B cell (primary cell): ENCODE measurements at regions not wholly inside any gene's neighbourhood (a gene's known extent, or its start where the extent isn't known, plus 50 kb on each side); places are given as distances from the start of the nearest gene placed in this dataset.
"Not testable (repeated sequence)": the region's sequence is repeated elsewhere in the genome, so short reads cannot be mapped to it uniquely, and the experiment has no call there.

ENCODE experiments used
- ATAC-seq: fragments of 200-7000 bp; cut with Tn5 transposase; one replicate; pipeline ENCODE4 v1.10.0; 2021; ENCODE audit warnings: low read depth, mild to moderate bottlenecking, moderate number of reproducible peaks, moderate library complexity
- CTCF ChIA-PET: fragments of 350-600 bp; sonication (Branson Sonifier 250); formaldehyde crosslinking; loops from one replicate; lab custom pipeline; 2021; ENCODE audit warnings: antibody characterized with exemption, inconsistent platforms; lab: Charles Lee
- POLR2A ChIA-PET: fragments of 350-600 bp; sonication (Branson Sonifier 250); formaldehyde crosslinking; loops from one replicate; lab custom pipeline; 2021; ENCODE audit warnings: antibody characterized with exemption; lab: Charles Lee
- DNase-seq: peaks from one replicate; pipeline ENCODE4 v3.0.0; 2013
- H2AFZ ChIP-seq: 2 replicates; pipeline ENCODE4 v1.6.1; 2012; ENCODE audit warnings: mild to moderate bottlenecking, low read depth, low read length; ENCODE audit not compliant: insufficient read depth, poor library complexity, severe bottlenecking
- H3K27ac ChIP-seq, 2 donors: 1 replicate in 1 of 2; 2 replicates in 1 of 2; pipeline ENCODE4 v1.5.1; 2012 to 2013; ENCODE audit warnings: low read length in 2 of 2, mild to moderate bottlenecking in 2 of 2, moderate library complexity in 1 of 2
- H3K27me3 ChIP-seq, 4 experiments: fragments of 200-600 bp in 1 of 4; sonication (generic) in 1 of 4; replicated peaks in 1 of 4; 1 replicate in 2 of 4; 2 replicates in 2 of 4; pipeline versions ENCODE4 v1.6.1 to v1.7.0; 2013 to 2016; ENCODE audit warnings: low read length in 3 of 4, mild to moderate bottlenecking in 2 of 4, mixed read lengths in 1 of 4, moderate library complexity in 1 of 4; ENCODE audit not compliant: insufficient read depth in 4 of 4, control insufficient read depth in 3 of 4; ENCODE audit errors: control extremely low read depth in 1 of 4
- H3K36me3 ChIP-seq, 2 experiments: replicated peaks in 1 of 2; 1 replicate in 1 of 2; 2 replicates in 1 of 2; pipeline versions ENCODE4 v1.6.1 to v1.7.1; 2013; ENCODE audit warnings: low read length in 1 of 2; ENCODE audit not compliant: insufficient read depth in 2 of 2, control insufficient read depth in 1 of 2; ENCODE audit errors: control extremely low read depth in 1 of 2, extremely low read depth in 1 of 2
- H3K4me1 ChIP-seq, 2 donors: fragments of 200-600 bp in 1 of 2; sonication (generic) in 1 of 2; 1 replicate in 1 of 2; 2 replicates in 1 of 2; pipeline versions ENCODE4 v1.5.1 to v1.6.1; 2013 to 2017; ENCODE audit warnings: low read length in 2 of 2; ENCODE audit not compliant: control insufficient read depth in 2 of 2, insufficient read depth in 2 of 2
- H3K4me2 ChIP-seq: replicated peaks from 2 replicates; pipeline ENCODE3; 2012; ENCODE audit warnings: mild to moderate bottlenecking, low read depth, low read length; ENCODE audit not compliant: poor library complexity, severe bottlenecking
- H3K4me3 ChIP-seq, 5 experiments: fragments of 200-600 bp in 1 of 5; sonication (generic) in 1 of 5; 1 replicate in 3 of 5; 2 replicates in 2 of 5; pipeline versions ENCODE4 v1.5.1 to v1.7.0; 2011 to 2016; ENCODE audit warnings: low read length in 4 of 5, mild to moderate bottlenecking in 4 of 5, low read depth in 2 of 5, control low read depth in 1 of 5, moderate library complexity in 1 of 5; ENCODE audit not compliant: insufficient read depth in 1 of 5; ENCODE audit errors: control extremely low read depth in 1 of 5, extremely low read depth in 1 of 5
- H3K79me2 ChIP-seq: fragments of 200-600 bp; sonication (generic); one replicate; pipeline ENCODE4 v1.6.0; 2016; ENCODE audit warnings: low read length; ENCODE audit not compliant: control insufficient read depth, insufficient read depth
- H3K9ac ChIP-seq: fragments of 200-600 bp; sonication (generic); 2 replicates; pipeline ENCODE4 v1.6.1; 2017; ENCODE audit warnings: mild to moderate bottlenecking, low read length, moderate library complexity
- H3K9me3 ChIP-seq, 3 donors: one replicate each; pipeline versions ENCODE4 v1.6.1 to v1.7.1; 2013; ENCODE audit warnings: low read length in 2 of 3; ENCODE audit not compliant: control insufficient read depth in 2 of 3, insufficient read depth in 1 of 3; ENCODE audit errors: control extremely low read depth in 1 of 3
- H4K20me1 ChIP-seq: 2 replicates; pipeline ENCODE4 v1.6.0; 2012; ENCODE audit warnings: mild to moderate bottlenecking, low read length; ENCODE audit not compliant: insufficient read depth, control insufficient read depth, poor library complexity, severe bottlenecking
- H3K27ac Mint-ChIP-seq: one replicate; pipeline ENCODE4 v1.8.0; 2021; ENCODE audit warnings: mixed read lengths
- H3K27me3 Mint-ChIP-seq: one replicate; pipeline ENCODE4 v1.8.0; 2021; ENCODE audit warnings: mixed read lengths
- H3K4me1 Mint-ChIP-seq: one replicate; pipeline ENCODE4 v1.8.0; 2021; ENCODE audit warnings: mixed read lengths
- H3K4me3 Mint-ChIP-seq: one replicate; pipeline ENCODE4 v1.8.0; 2021; ENCODE audit warnings: mixed read lengths
- H3K9me3 Mint-ChIP-seq: one replicate; pipeline ENCODE4 v1.8.0; 2022; ENCODE audit warnings: mixed read lengths; ENCODE audit not compliant: insufficient read depth
- CTCF ChIP-seq: fragments of 200-600 bp; IDR thresholded peaks from one replicate; pipeline ENCODE4 v1.8.0; 2022; ENCODE audit warnings: antibody characterized with exemption, mild to moderate bottlenecking
- EZH2 ChIP-seq: IDR thresholded peaks from 2 replicates; pipeline ENCODE4 v1.6.1; 2012; ENCODE audit warnings: borderline replicate concordance, low read depth, mild to moderate bottlenecking, moderate library complexity, low read length; ENCODE audit not compliant: insufficient read depth, poor library complexity, severe bottlenecking
- WGBS: methylation state at CpG from one replicate; pipeline ENCODE4 v1.1.5; 2013; ENCODE audit warnings: missing lambda C conversion rate; ENCODE audit not compliant: insufficient coverage; 5-methylcytosine and 5-hydroxymethylcytosine counted together
- intact Hi-C: fragments of 100-400 bp; cut with micrococcal nuclease; formaldehyde crosslinking; loops from one replicate; pipeline ENCODE4 v1.10.0; 2022

- DNase-seq (no peak), ATAC-seq (no peak)
- Mint-ChIP-seq H3K27me3 (no peaks in the 10 kb centered on the region), H3K9me3 (peaks cover 6% of the 10 kb centered on the region), H3K4me3 (no peak overlapping the region), H3K4me1 (no peaks in the 10 kb centered on the region), H3K27ac (no peak overlapping the region)
- Histone ChIP-seq H2AFZ (no peak overlapping the region), H3K27ac (no peak overlapping the region), H3K4me1 (no peaks in the 10 kb centered on the region), H3K9ac (no peak overlapping the region), H3K4me2 (no peak overlapping the region), H3K79me2 (no peaks in the 10 kb centered on the region), H3K4me3 (no peak overlapping the region), H3K9me3 (peaks cover 0 to 8% (median 0%) of the 10 kb centered on the region in 3 donors), H4K20me1 (no peaks in the 10 kb centered on the region), H3K36me3 (no peaks in the 10 kb centered on the region), H3K27me3 (no peaks in the 10 kb centered on the region)
- ChIA-PET CTCF (no interaction called here), POLR2A (no interaction called here)
- intact Hi-C loops: no loop called here
- no peak for TF ChIP-seq CTCF
- TF ChIP-seq EZH2: no peak
- WGBS: no CpG with 5 or more reads among the region's 1 CpG
These were observed 94.3 kb upstream of the STK32A start for GRCh38 chr5:147140558-147140957.

- WGBS: 92% methylated on average over 1 of the region's 2 CpGs
- H3K27me3 ChIP-seq, H3K4me3 ChIP-seq, DNase-seq, H3K9me3 ChIP-seq, H3K27ac Mint-ChIP-seq, H3K79me2 ChIP-seq, H3K4me3 Mint-ChIP-seq, ATAC-seq, H3K4me1 ChIP-seq, POLR2A ChIA-PET, CTCF ChIA-PET, H3K9ac ChIP-seq, H3K27ac ChIP-seq, intact Hi-C loops, H3K4me2 ChIP-seq, H3K9me3 Mint-ChIP-seq, H4K20me1 ChIP-seq, H3K36me3 ChIP-seq, H2AFZ ChIP-seq, H3K27me3 Mint-ChIP-seq, H3K4me1 Mint-ChIP-seq: not testable (repeated sequence)
These were observed 93.2 kb upstream of the STK32A start for GRCh38 chr5:147141580-147141979.
